BLaER1 (cell line): ENCODE measurements at regions not wholly inside any gene's neighbourhood (a gene's known extent, or its start where the extent isn't known, plus 50 kb on each side); places are given as distances from the start of the nearest gene placed in this dataset.
"Not testable (repeated sequence)": the region's sequence is repeated elsewhere in the genome, so short reads cannot be mapped to it uniquely, and the experiment has no call there.

ENCODE experiments used
- H3K27ac ChIP-seq: shearing (Covaris generic); formaldehyde crosslinking; 2 replicates; pipeline ENCODE4 v1.8.1; 2022
- H3K27me3 ChIP-seq: shearing (Covaris generic); formaldehyde crosslinking; 2 replicates; pipeline ENCODE4 v1.8.1; 2022
- H3K36me3 ChIP-seq: shearing (Covaris generic); formaldehyde crosslinking; 2 replicates; pipeline ENCODE4 v1.8.1; 2022
- H3K4me1 ChIP-seq: shearing (Covaris generic); formaldehyde crosslinking; 2 replicates; pipeline ENCODE4 v1.8.1; 2022
- H3K4me2 ChIP-seq: shearing (Covaris generic); formaldehyde crosslinking; 2 replicates; pipeline ENCODE4 v1.8.1; 2022
- H3K4me3 ChIP-seq: shearing (Covaris generic); formaldehyde crosslinking; 2 replicates; pipeline ENCODE4 v1.8.1; 2022
- H3K9ac ChIP-seq: shearing (Covaris generic); formaldehyde crosslinking; 2 replicates; pipeline ENCODE4 v1.8.1; 2022
- H3K9me3 ChIP-seq: shearing (Covaris generic); formaldehyde crosslinking; 2 replicates; pipeline ENCODE4 v1.8.1; 2022
- H4K20me1 ChIP-seq: shearing (Covaris generic); formaldehyde crosslinking; 2 replicates; pipeline ENCODE4 v1.8.1; 2022
- Cebpa-rat ChIP-seq: shearing (Covaris generic); IDR thresholded peaks from 2 replicates; pipeline ENCODE4 v1.8.1; 2022

- Histone ChIP-seq H3K4me2 (peak overlapping the region; percentile 87), H3K4me3 (no peak overlapping the region), H3K27ac (peak overlapping the region; percentile 61; the same call in 1 of the 2 replicates), H3K9ac (peak overlapping the region; percentile 61; the same call in 1 of the 2 replicates), H4K20me1 (no peaks in the 10 kb centered on the region), H3K27me3 (peaks cover 11% of the 10 kb centered on the region; the same call in 1 of the 2 replicates), H3K36me3 (no peaks in the 10 kb centered on the region), H3K4me1 (peaks cover 49% of the 10 kb centered on the region), H3K9me3 (peaks cover 4% of the 10 kb centered on the region)
- no peak for TF ChIP-seq Cebpa-rat
Observed at GRCh38 chr1:47534436-47534835, 96.6 kb downstream of the FOXD2 start.

DNA sequence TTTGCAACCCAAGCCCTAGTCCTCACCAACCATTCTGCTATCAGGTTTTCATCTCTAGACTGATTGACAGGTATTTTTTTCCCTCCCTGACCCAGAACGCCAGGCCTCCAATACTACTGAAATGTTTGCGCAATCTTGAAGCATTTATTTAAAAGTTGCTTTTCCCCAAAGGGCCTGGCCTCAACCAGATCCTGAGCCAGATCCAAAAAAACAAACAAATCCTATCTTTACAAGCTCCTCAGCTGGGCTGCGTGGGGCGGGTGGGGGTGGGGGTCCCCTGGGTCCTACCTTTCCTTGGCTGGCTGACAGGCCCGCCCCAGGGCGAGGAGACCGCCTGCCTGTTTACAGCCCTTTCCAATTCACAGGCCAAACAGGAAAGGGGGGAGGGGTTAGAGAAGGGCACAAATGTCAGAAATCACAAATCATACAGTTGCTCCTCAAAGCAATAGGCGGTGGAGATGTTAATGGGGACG is 98.8 kb downstream of the FOXD2 start:
- H4K20me1 ChIP-seq: no peaks in the 10 kb centered on the region
- peaks cover 6% of the 10 kb centered on the region; the same call in 1 of the 2 replicates for H3K9me3 ChIP-seq
- H3K27me3 ChIP-seq: peaks cover 11% of the 10 kb centered on the region; the same call in 1 of the 2 replicates
- TF ChIP-seq Cebpa-rat: no peak
- H3K36me3 ChIP-seq: no peaks in the 10 kb centered on the region
- no peak overlapping the region for H3K9ac ChIP-seq
- peak overlapping the region; percentile 73 for H3K4me2 ChIP-seq
- 0 out of 2 replicates have a peak overlapping the region, but pooled peaks have one; percentile 31 for H3K27ac ChIP-seq
- H3K4me1 ChIP-seq: peaks cover 49% of the 10 kb centered on the region
- H3K4me3 ChIP-seq: no peak overlapping the region

DNA sequence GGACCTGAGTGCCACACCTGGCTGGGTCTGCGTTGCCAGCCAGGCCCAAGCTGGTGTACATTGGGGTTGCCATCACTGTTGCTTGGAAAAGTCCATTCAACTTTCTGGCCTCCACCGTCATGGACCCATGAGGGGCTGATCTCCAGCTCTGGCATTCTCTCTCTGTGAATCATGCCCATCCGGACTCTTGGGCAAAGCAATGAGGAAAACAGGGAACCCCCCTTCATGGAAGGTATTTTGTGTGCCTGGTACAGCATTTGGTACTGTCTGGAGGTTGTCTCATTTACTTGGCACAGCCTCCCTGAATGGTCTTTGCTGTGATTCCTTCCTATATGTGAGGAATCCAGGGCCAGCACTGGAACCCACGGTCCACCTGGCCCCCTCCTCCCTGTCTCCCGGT is 99.4 kb downstream of the FOXD2 start:
- H3K4me2 ChIP-seq: peak overlapping the region; percentile 73
- H3K27me3 ChIP-seq: peaks cover 10% of the 10 kb centered on the region; the same call in 1 of the 2 replicates
- TF ChIP-seq Cebpa-rat: no peak
- peaks cover 10% of the 10 kb centered on the region for H3K9me3 ChIP-seq
- no peak overlapping the region for H3K9ac ChIP-seq
- H3K4me3 ChIP-seq: no peak overlapping the region
- H3K36me3 ChIP-seq: no peaks in the 10 kb centered on the region
- H3K27ac ChIP-seq: 0 out of 2 replicates have a peak overlapping the region, but pooled peaks have one; percentile 31
- peaks cover 49% of the 10 kb centered on the region for H3K4me1 ChIP-seq
- no peaks in the 10 kb centered on the region for H4K20me1 ChIP-seq

- H3K9me3 ChIP-seq: peaks cover 17% of the 10 kb centered on the region
- peaks cover 5% of the 10 kb centered on the region; the same call in 1 of the 2 replicates for H3K27me3 ChIP-seq
- no peak for TF ChIP-seq Cebpa-rat
- no peaks in the 10 kb centered on the region for H4K20me1 ChIP-seq
- H3K4me2 ChIP-seq: no peak overlapping the region; the same call in 1 of the 2 replicates
- peaks cover 45% of the 10 kb centered on the region for H3K4me1 ChIP-seq
- H3K9ac ChIP-seq: no peak overlapping the region
- H3K4me3 ChIP-seq: no peak overlapping the region
- no peaks in the 10 kb centered on the region for H3K36me3 ChIP-seq
- no peak overlapping the region for H3K27ac ChIP-seq
Observed at GRCh38 chr1:47537966-47538365, 100.1 kb downstream of the FOXD2 start.

DNA sequence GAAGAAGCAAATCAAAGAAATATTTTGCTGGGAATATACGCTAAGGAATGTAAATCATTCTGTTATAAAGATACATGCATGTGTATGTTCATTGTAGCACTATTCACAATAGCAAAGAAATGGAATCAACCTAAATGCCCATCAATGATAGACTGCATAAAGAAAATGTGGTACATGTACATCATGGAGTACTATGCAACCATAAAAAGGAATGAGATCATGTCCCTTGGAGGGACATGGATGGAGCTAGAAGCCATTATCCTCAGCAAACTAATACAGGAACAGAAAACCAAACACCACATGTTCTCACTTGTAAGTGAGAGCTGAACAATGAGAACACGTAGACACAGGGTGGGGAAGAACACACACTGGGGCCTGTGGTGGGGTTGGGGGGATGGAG is 100.7 kb downstream of the FOXD2 start:
- H3K4me2 ChIP-seq, H3K27me3 ChIP-seq, H3K9ac ChIP-seq, H3K36me3 ChIP-seq, H4K20me1 ChIP-seq, H3K27ac ChIP-seq, H3K4me3 ChIP-seq: not testable (repeated sequence)
- Histone ChIP-seq H3K9me3 (peaks cover 20% of the 10 kb centered on the region), H3K4me1 (peaks cover 45% of the 10 kb centered on the region)

- not testable (repeated sequence) for H4K20me1 ChIP-seq, H3K36me3 ChIP-seq, H3K4me2 ChIP-seq, H3K4me3 ChIP-seq, H3K27ac ChIP-seq, H3K27me3 ChIP-seq, H3K9ac ChIP-seq
- Histone ChIP-seq H3K4me1 (peaks cover 16% of the 10 kb centered on the region), H3K9me3 (peaks cover 20% of the 10 kb centered on the region)
Observed at GRCh38 chr1:47541705-47542104, 103.9 kb downstream of the FOXD2 start.

- not testable (repeated sequence) for H4K20me1 ChIP-seq, H3K36me3 ChIP-seq
Observed at GRCh38 chr1:47543089-47543488, 105.2 kb downstream of the FOXD2 start.

DNA sequence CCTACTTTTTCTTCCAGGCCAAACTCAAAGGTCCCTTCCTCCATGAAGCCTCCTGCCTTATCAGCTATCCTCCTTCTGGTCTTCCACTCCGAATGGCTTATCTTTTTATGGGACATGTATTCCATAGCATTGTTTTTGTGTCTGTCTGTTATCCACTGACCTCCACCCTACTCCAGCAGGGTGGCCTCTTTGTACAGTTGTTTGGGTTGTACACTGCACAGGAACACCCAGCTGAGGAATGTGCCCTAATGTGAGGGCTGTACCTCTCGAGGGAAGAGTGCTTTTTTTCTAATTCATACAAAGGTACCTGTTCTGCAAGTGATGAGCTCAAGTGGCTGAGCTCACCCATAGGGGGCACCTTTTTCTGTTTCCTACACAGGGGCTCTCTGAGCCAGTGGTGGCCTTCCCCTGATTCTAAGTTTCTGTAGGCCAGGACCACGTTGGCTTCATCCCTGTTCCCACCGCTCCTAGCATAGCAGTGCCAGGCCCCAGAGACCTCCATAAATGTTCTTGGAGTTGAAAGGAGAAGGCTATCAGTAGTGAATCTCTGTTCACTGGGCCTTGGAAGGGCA is 108.2 kb downstream of the FOXD2 start:
- Histone ChIP-seq H3K9ac (no peak overlapping the region), H3K27me3 (no peaks in the 10 kb centered on the region), H4K20me1 (no peaks in the 10 kb centered on the region), H3K9me3 (peaks cover 20% of the 10 kb centered on the region), H3K4me1 (peaks cover 23% of the 10 kb centered on the region; the same call in 1 of the 2 replicates), H3K4me2 (no peak overlapping the region), H3K27ac (no peak overlapping the region), H3K36me3 (no peaks in the 10 kb centered on the region), H3K4me3 (no peak overlapping the region)
- TF ChIP-seq Cebpa-rat: no peak

More at GRCh38 chr1:47543089-47543488, 105.2 kb downstream of the FOXD2 start:
- Histone ChIP-seq H3K9me3 (peaks cover 20% of the 10 kb centered on the region), H3K4me1 (peaks cover 12% of the 10 kb centered on the region; the same call in 1 of the 2 replicates)
- not testable (repeated sequence) for H3K27me3 ChIP-seq, H3K27ac ChIP-seq, H3K4me3 ChIP-seq, H3K4me2 ChIP-seq, H3K9ac ChIP-seq

- Histone ChIP-seq H4K20me1 (no peaks in the 10 kb centered on the region), H3K9me3 (peaks cover 4% of the 10 kb centered on the region), H3K4me2 (peak overlapping the region; percentile 22; the same call in 1 of the 2 replicates), H3K27ac (no peak overlapping the region), H3K27me3 (no peaks in the 10 kb centered on the region), H3K36me3 (no peaks in the 10 kb centered on the region), H3K9ac (no peak overlapping the region), H3K4me1 (peaks cover 25% of the 10 kb centered on the region; the same call in 1 of the 2 replicates), H3K4me3 (no peak overlapping the region)
- no peak for TF ChIP-seq Cebpa-rat
Observed at GRCh38 chr1:47547753-47548573, 110.1 kb downstream of the FOXD2 start.

GRCh38 chr1:47548637-47549036 is 110.8 kb downstream of the FOXD2 start:
- H3K27me3 ChIP-seq: no peaks in the 10 kb centered on the region
- H3K4me2 ChIP-seq: peak overlapping the region; percentile 22; the same call in 1 of the 2 replicates
- no peak for TF ChIP-seq Cebpa-rat

More at GRCh38 chr1:47548637-47549036, 110.8 kb downstream of the FOXD2 start:
- Histone ChIP-seq H3K9ac (no peak overlapping the region), H4K20me1 (no peaks in the 10 kb centered on the region), H3K4me3 (no peak overlapping the region), H3K36me3 (no peaks in the 10 kb centered on the region), H3K9me3 (no peaks in the 10 kb centered on the region), H3K4me1 (peaks cover 20% of the 10 kb centered on the region; the same call in 1 of the 2 replicates), H3K27ac (no peak overlapping the region)
